22Rv1 (cell line): ENCODE measurements at regions not wholly inside any gene's neighbourhood (a gene's known extent, or its start where the extent isn't known, plus 50 kb on each side); places are given as distances from the start of the nearest gene placed in this dataset.

Experiments used
- H3K27ac ChIP-seq: fragments of 450-650 bp; 2 replicates; pipeline ENCODE4 v1.5.1; 2017
- CTCF ChIP-seq: fragments of 450-650 bp; IDR thresholded peaks from 2 replicates; pipeline ENCODE4 v1.5.1; 2017; ENCODE audit warnings: mild to moderate bottlenecking
- ZFX ChIP-seq: fragments of 450-650 bp; IDR thresholded peaks from 2 replicates; pipeline ENCODE4 v1.6.1; 2017; ENCODE audit warnings: antibody characterized with exemption, borderline replicate concordance

GRCh38 chr2:23091019-23091418 lies 294.0 kb upstream of the KLHL29 start:
- TF ChIP-seq CTCF (no peak), ZFX (no peak)
- H3K27ac ChIP-seq: no peak overlapping the region

- TF ChIP-seq ZFX: no peak
- H3K27ac ChIP-seq: no peak overlapping the region
These were observed 293.1 kb upstream of the KLHL29 start for GRCh38 chr2:23091900-23092299.

- no peak overlapping the region for H3K27ac ChIP-seq
- TF ChIP-seq CTCF (no peak), ZFX (no peak)
These were observed 292.1 kb upstream of the KLHL29 start for GRCh38 chr2:23092831-23093230.

GRCh38 chr2:23093513-23093912 lies 291.5 kb upstream of the KLHL29 start:
- no peak overlapping the region for H3K27ac ChIP-seq
- TF ChIP-seq ZFX (no peak), CTCF (no peak)

- TF ChIP-seq CTCF (no peak), ZFX (no peak)
These were observed 287.9 kb upstream of the KLHL29 start for GRCh38 chr2:23096906-23097602.

GRCh38 chr2:23100406-23100805 lies 284.6 kb upstream of the KLHL29 start:
- H3K27ac ChIP-seq: no peak overlapping the region
- TF ChIP-seq ZFX: no peak
- TF ChIP-seq CTCF: no peak

More at GRCh38 chr2:23096906-23097602, 287.9 kb upstream of the KLHL29 start:
- no peak overlapping the region for H3K27ac ChIP-seq

- H3K27ac ChIP-seq: no peak overlapping the region
- TF ChIP-seq ZFX: no peak
- no peak for TF ChIP-seq CTCF
These were observed 278.7 kb upstream of the KLHL29 start for GRCh38 chr2:23106242-23106785.
